SK-MEL-5 (cell line): ENCODE measurements at regions not wholly inside any gene's neighbourhood (a gene's known extent, or its start where the extent isn't known, plus 50 kb on each side); places are given as distances from the start of the nearest gene placed in this dataset.
"Not testable (repeated sequence)": the region's sequence is repeated elsewhere in the genome, so short reads cannot be mapped to it uniquely, and the experiment has no call there.

Experiments used
- DNase-seq: peaks from one replicate; pipeline ENCODE4 v3.0.0-alpha.2; 2016; ENCODE audit warnings: low read depth, low spot score
- in situ Hi-C: cut with HindIII; loops from 2 replicates; pipeline ENCODE4 v1.10.0; 2016; ENCODE audit warnings: low sequenced_read_pairs, high pct_unique_total_duplicates, low pct_unique_long_range_greater_than_20kb

GRCh38 chr4:153093802-153094201 lies 110.4 kb upstream of the TRIM2 start:
- no peak for DNase-seq
- in situ Hi-C loops, result no loop called here

GRCh38 chr4:153094435-153094834 lies 109.8 kb upstream of the TRIM2 start:
- in situ Hi-C loops, result no loop called here
- DNase-seq, result peak; percentile 69

GRCh38 chr4:153095448-153096204 lies 108.6 kb upstream of the TRIM2 start:
- no peak for DNase-seq
- in situ Hi-C loops, result no loop called here

GRCh38 chr4:153096344-153096743 lies 107.9 kb upstream of the TRIM2 start:
- in situ Hi-C loops, result no loop called here
- no peak for DNase-seq

GRCh38 chr4:153098427-153098826 lies 105.8 kb upstream of the TRIM2 start:
- in situ Hi-C loops, result no loop called here
- DNase-seq, result no peak

GRCh38 chr4:153099391-153100140 lies 104.7 kb upstream of the TRIM2 start:
- in situ Hi-C loops, result no loop called here
- DNase-seq, result no peak

GRCh38 chr4:153106736-153107135 lies 97.5 kb upstream of the TRIM2 start:
- DNase-seq, in situ Hi-C loops: not testable (repeated sequence)

- in situ Hi-C loops, result no loop called here
- no peak for DNase-seq
These were observed 97.0 kb upstream of the TRIM2 start for GRCh38 chr4:153107246-153107645.

- no peak for DNase-seq
- in situ Hi-C loops, result no loop called here
These were observed 94.9 kb upstream of the TRIM2 start for GRCh38 chr4:153109296-153109849.

- no peak for DNase-seq
- in situ Hi-C loops, result no loop called here
These were observed 93.5 kb upstream of the TRIM2 start for GRCh38 chr4:153110739-153111138.

- DNase-seq, result no peak
- in situ Hi-C loops, result no loop called here
These were observed 92.7 kb upstream of the TRIM2 start for GRCh38 chr4:153111426-153112040.

GRCh38 chr4:153112041-153112441 lies 92.2 kb upstream of the TRIM2 start:
- in situ Hi-C loops, result no loop called here

GRCh38 chr4:153113061-153113837 lies 91.0 kb upstream of the TRIM2 start:
- in situ Hi-C loops, result no loop called here
- no peak for DNase-seq

More at GRCh38 chr4:153112041-153112441, 92.2 kb upstream of the TRIM2 start:
- no peak for DNase-seq

- no peak for DNase-seq
- in situ Hi-C loops, result no loop called here
These were observed 90.5 kb upstream of the TRIM2 start for GRCh38 chr4:153113838-153114105.

GRCh38 chr4:153114771-153115321 lies 89.4 kb upstream of the TRIM2 start:
- in situ Hi-C loops, result no loop called here
- DNase-seq, result peak; percentile 80

- DNase-seq, result no peak
- in situ Hi-C loops, result no loop called here
These were observed 88.6 kb upstream of the TRIM2 start for GRCh38 chr4:153115322-153116290.

GRCh38 chr4:153116291-153116680 lies 88.0 kb upstream of the TRIM2 start:
- in situ Hi-C loops, result no loop called here
- no peak for DNase-seq
